ENCODE measurements at regions not wholly inside any gene's neighbourhood (a gene's known extent, or its start where the extent isn't known, plus 50 kb on each side); places are given as distances from the start of the nearest gene placed in this dataset.

GRCh38 chr4:115852767-115853091 is 739.3 kb upstream of the NDST4 start:
- Histone ChIP-seq H3K9me3 (ENCODE audit: control insufficient read depth, insufficient read depth, low read length) (no peaks in the 10 kb centered on the region), H3K27ac (ENCODE audit: low read depth, low read length) (no peak overlapping the region), H3K4me1 (ENCODE audit: control insufficient read depth, insufficient read depth, low read length) (no peaks in the 10 kb centered on the region), H3K4me3 (ENCODE audit: low read depth, low read length) (no peak overlapping the region), H3K27me3 (ENCODE audit: control insufficient read depth, insufficient read depth, low read length) (no peaks in the 10 kb centered on the region), H3K36me3 (ENCODE audit: control insufficient read depth, insufficient read depth, low read length) (no peaks in the 10 kb centered on the region)
- DNase-seq (ENCODE audit: low read depth in 4 of 6, low spot score in 6 of 6), result no peak
- no CpG with 5 or more reads among the region's 1 CpG for WGBS (ENCODE audit: insufficient coverage)

GRCh38 chr4:115851918-115852766 is 738.7 kb upstream of the NDST4 start:
- Histone ChIP-seq H3K27me3 (ENCODE audit: control insufficient read depth, insufficient read depth, low read length) (no peaks in the 10 kb centered on the region), H3K4me1 (ENCODE audit: control insufficient read depth, insufficient read depth, low read length) (no peaks in the 10 kb centered on the region), H3K4me3 (ENCODE audit: low read depth, low read length) (no peak overlapping the region), H3K27ac (ENCODE audit: low read depth, low read length) (no peak overlapping the region), H3K9me3 (ENCODE audit: control insufficient read depth, insufficient read depth, low read length) (no peaks in the 10 kb centered on the region), H3K36me3 (ENCODE audit: control insufficient read depth, insufficient read depth, low read length) (no peaks in the 10 kb centered on the region)
- DNase-seq (ENCODE audit: low read depth in 4 of 6, low spot score in 6 of 6), result peak in 3 of 6 donors; percentile 7 to 58 (median 53)
- WGBS (ENCODE audit: insufficient coverage), result 48% methylated on average over 6 of the region's 6 CpGs

- WGBS (ENCODE audit: insufficient coverage), result 100% methylated on average over 2 of the region's 5 CpGs
- no peaks in the 10 kb centered on the region for H3K4me1 ChIP-seq (ENCODE audit: control insufficient read depth, insufficient read depth, low read length)
- no peak overlapping the region for H3K4me3 ChIP-seq (ENCODE audit: low read depth, low read length)
- no peak for DNase-seq (ENCODE audit: low read depth in 4 of 6, low spot score in 6 of 6)
- H3K36me3 ChIP-seq (ENCODE audit: control insufficient read depth, insufficient read depth, low read length), result no peaks in the 10 kb centered on the region
- no peaks in the 10 kb centered on the region for H3K9me3 ChIP-seq (ENCODE audit: control insufficient read depth, insufficient read depth, low read length)
- no peaks in the 10 kb centered on the region for H3K27me3 ChIP-seq (ENCODE audit: control insufficient read depth, insufficient read depth, low read length)
- no peak overlapping the region for H3K27ac ChIP-seq (ENCODE audit: low read depth, low read length)
These were observed 737.5 kb upstream of the NDST4 start for GRCh38 chr4:115850799-115851509.

- Histone ChIP-seq H3K4me1 (ENCODE audit: control insufficient read depth, insufficient read depth, low read length) (no peaks in the 10 kb centered on the region), H3K36me3 (ENCODE audit: control insufficient read depth, insufficient read depth, low read length) (no peaks in the 10 kb centered on the region), H3K27ac (ENCODE audit: low read depth, low read length) (no peak overlapping the region), H3K4me3 (ENCODE audit: low read depth, low read length) (no peak overlapping the region), H3K9me3 (ENCODE audit: control insufficient read depth, insufficient read depth, low read length) (no peaks in the 10 kb centered on the region), H3K27me3 (ENCODE audit: control insufficient read depth, insufficient read depth, low read length) (no peaks in the 10 kb centered on the region)
- 100% methylated on average over 1 of the region's 2 CpGs for WGBS (ENCODE audit: insufficient coverage)
- DNase-seq (ENCODE audit: low read depth in 4 of 6, low spot score in 6 of 6), result no peak
These were observed 730.8 kb upstream of the NDST4 start for GRCh38 chr4:115844180-115844579.

GRCh38 chr4:115841871-115842270 is 728.5 kb upstream of the NDST4 start:
- DNase-seq (ENCODE audit: low read depth in 4 of 6, low spot score in 6 of 6), result peak in 2 of 6 donors; percentile 26 to 73
- Histone ChIP-seq H3K9me3 (ENCODE audit: control insufficient read depth, insufficient read depth, low read length) (no peaks in the 10 kb centered on the region), H3K36me3 (ENCODE audit: control insufficient read depth, insufficient read depth, low read length) (no peaks in the 10 kb centered on the region)

GRCh38 chr4:115834441-115834840 is 721.0 kb upstream of the NDST4 start:
- no peak for DNase-seq (ENCODE audit: low read depth in 4 of 6, low spot score in 6 of 6)
- Histone ChIP-seq H3K4me3 (ENCODE audit: low read depth, low read length) (no peak overlapping the region), H3K4me1 (ENCODE audit: control insufficient read depth, insufficient read depth, low read length) (no peaks in the 10 kb centered on the region), H3K9me3 (ENCODE audit: control insufficient read depth, insufficient read depth, low read length) (no peaks in the 10 kb centered on the region), H3K27me3 (ENCODE audit: control insufficient read depth, insufficient read depth, low read length) (no peaks in the 10 kb centered on the region), H3K27ac (ENCODE audit: low read depth, low read length) (no peak overlapping the region), H3K36me3 (ENCODE audit: control insufficient read depth, insufficient read depth, low read length) (no peaks in the 10 kb centered on the region)
- 100% methylated on average over 1 of the region's 3 CpGs for WGBS (ENCODE audit: insufficient coverage)

More at GRCh38 chr4:115841871-115842270, 728.5 kb upstream of the NDST4 start:
- H3K27me3 ChIP-seq (ENCODE audit: control insufficient read depth, insufficient read depth, low read length), result no peaks in the 10 kb centered on the region
- H3K27ac ChIP-seq (ENCODE audit: low read depth, low read length), result no peak overlapping the region
- no peak overlapping the region for H3K4me3 ChIP-seq (ENCODE audit: low read depth, low read length)
- no peaks in the 10 kb centered on the region for H3K4me1 ChIP-seq (ENCODE audit: control insufficient read depth, insufficient read depth, low read length)

GRCh38 chr4:115824630-115825029 is 711.2 kb upstream of the NDST4 start:
- DNase-seq (ENCODE audit: low read depth in 4 of 6, low spot score in 6 of 6), result no peak
- H3K36me3 ChIP-seq (ENCODE audit: control insufficient read depth, insufficient read depth, low read length), result no peaks in the 10 kb centered on the region
- no CpG with 5 or more reads among the region's 1 CpG for WGBS (ENCODE audit: insufficient coverage)

GRCh38 chr4:115803825-115804224 is 690.4 kb upstream of the NDST4 start:
- Histone ChIP-seq H3K36me3 (ENCODE audit: control insufficient read depth, insufficient read depth, low read length) (no peaks in the 10 kb centered on the region), H3K4me3 (ENCODE audit: low read depth, low read length) (no peak overlapping the region), H3K27me3 (ENCODE audit: control insufficient read depth, insufficient read depth, low read length) (no peaks in the 10 kb centered on the region), H3K27ac (ENCODE audit: low read depth, low read length) (no peak overlapping the region), H3K4me1 (ENCODE audit: control insufficient read depth, insufficient read depth, low read length) (no peaks in the 10 kb centered on the region), H3K9me3 (ENCODE audit: control insufficient read depth, insufficient read depth, low read length) (no peaks in the 10 kb centered on the region)
- DNase-seq (ENCODE audit: low read depth in 4 of 6, low spot score in 6 of 6), result no peak

More at GRCh38 chr4:115824630-115825029, 711.2 kb upstream of the NDST4 start:
- Histone ChIP-seq H3K4me3 (ENCODE audit: low read depth, low read length) (no peak overlapping the region), H3K4me1 (ENCODE audit: control insufficient read depth, insufficient read depth, low read length) (no peaks in the 10 kb centered on the region), H3K27me3 (ENCODE audit: control insufficient read depth, insufficient read depth, low read length) (no peaks in the 10 kb centered on the region), H3K27ac (ENCODE audit: low read depth, low read length) (no peak overlapping the region), H3K9me3 (ENCODE audit: control insufficient read depth, insufficient read depth, low read length) (no peaks in the 10 kb centered on the region)

GRCh38 chr4:115790812-115791211 is 677.4 kb upstream of the NDST4 start:
- no CpG with 5 or more reads among the region's 2 CpGs for WGBS (ENCODE audit: insufficient coverage)
- Histone ChIP-seq H3K4me1 (ENCODE audit: control insufficient read depth, insufficient read depth, low read length) (no peaks in the 10 kb centered on the region), H3K4me3 (ENCODE audit: low read depth, low read length) (no peak overlapping the region), H3K36me3 (ENCODE audit: control insufficient read depth, insufficient read depth, low read length) (no peaks in the 10 kb centered on the region), H3K27ac (ENCODE audit: low read depth, low read length) (no peak overlapping the region), H3K9me3 (ENCODE audit: control insufficient read depth, insufficient read depth, low read length) (no peaks in the 10 kb centered on the region), H3K27me3 (ENCODE audit: control insufficient read depth, insufficient read depth, low read length) (no peaks in the 10 kb centered on the region)
- DNase-seq (ENCODE audit: low read depth in 4 of 6, low spot score in 6 of 6), result no peak

Data from spinal cord (tissue), 9 donors.